SK-N-SH (cell line): ENCODE measurements at regions not wholly inside any gene's neighbourhood (a gene's known extent, or its start where the extent isn't known, plus 50 kb on each side); places are given as distances from the start of the nearest gene placed in this dataset.

Source experiments
- CTCF ChIA-PET: fragments of 300-600, 350-600 bp; formaldehyde crosslinking; extraction: SDS; loops from one replicate; lab custom pipeline; 2021; lab: Yijun Ruan, JAX
- POLR2A ChIA-PET: fragments of 350-600 bp; sonication (Branson Sonifier 250); formaldehyde crosslinking; extraction: SDS; loops from one replicate; lab custom pipeline; 2020; ENCODE audit warnings: antibody characterized with exemption, inconsistent platforms; lab: Yijun Ruan, JAX
- DNase-seq: peaks from one replicate; pipeline ENCODE4 v3.0.0; 2012
- H2AFZ ChIP-seq: fragments of 200-600 bp; sonication (generic); 2 replicates; pipeline ENCODE4 v1.8.1; 2016; ENCODE audit warnings: antibody characterized with exemption, mild to moderate bottlenecking, low read depth
- H3F3A ChIP-seq: fragments of 200-600 bp; sonication (generic); replicated peaks from 2 replicates; pipeline ENCODE3; 2016; ENCODE audit warnings: antibody characterized with exemption, mild to moderate bottlenecking; ENCODE audit not compliant: insufficient read depth
- H3K27ac ChIP-seq, 2 experiments: fragments of 200-500 bp in 1 of 2; fragments of 200-600 bp in 1 of 2; sonication (Bioruptor generic) in 1 of 2; sonication (generic), shearing (Covaris generic) in 1 of 2; 2 replicates each; pipeline versions ENCODE4 v1.5.1 to v1.6.1; 2014 to 2016; ENCODE audit warnings: low read depth in 2 of 2, inconsistent platforms in 1 of 2, low read length in 1 of 2, mild to moderate bottlenecking in 1 of 2, mixed read lengths in 1 of 2
- H3K27me3 ChIP-seq: fragments of 200-600 bp; sonication (generic), shearing (Covaris generic); 2 replicates; pipeline ENCODE4 v1.6.1; 2016; ENCODE audit warnings: mixed run types; ENCODE audit not compliant: insufficient read depth
- H3K36me3 ChIP-seq, 2 experiments: fragments of 200-500 bp in 1 of 2; fragments of 200-600 bp in 1 of 2; sonication (Bioruptor generic) in 1 of 2; sonication (generic) in 1 of 2; replicated peaks in 1 of 2; 2 replicates each; pipeline versions ENCODE3 to v1.5.1; 2014 to 2016; ENCODE audit warnings: low read length in 1 of 2, mild to moderate bottlenecking in 1 of 2; ENCODE audit not compliant: insufficient read depth in 2 of 2, control insufficient read depth in 1 of 2
- H3K4me1 ChIP-seq, 2 experiments: fragments of 200-500 bp in 1 of 2; fragments of 200-600 bp in 1 of 2; sonication (Bioruptor generic) in 1 of 2; sonication (generic), shearing (Covaris generic) in 1 of 2; 2 replicates each; pipeline versions ENCODE4 v1.5.1 to v1.6.1; 2014 to 2016; ENCODE audit warnings: low read depth in 1 of 2, low read length in 1 of 2, mixed run types in 1 of 2; ENCODE audit not compliant: insufficient read depth in 2 of 2, control insufficient read depth in 1 of 2
- H3K4me2 ChIP-seq: fragments of 200-600 bp; sonication (generic), shearing (Covaris generic); 2 replicates; pipeline ENCODE4 v1.6.1; 2017; ENCODE audit warnings: mixed run types
- H3K4me3 ChIP-seq, 2 experiments: fragments of 200-500 bp in 1 of 2; fragments of 200-600 bp in 1 of 2; sonication (Bioruptor generic) in 1 of 2; sonication (generic), shearing (Covaris generic) in 1 of 2; 2 replicates each; pipeline versions ENCODE4 v1.5.1 to v1.8.1; 2014 to 2016; ENCODE audit warnings: low read depth in 2 of 2, inconsistent platforms in 1 of 2, low read length in 1 of 2, mild to moderate bottlenecking in 1 of 2, mixed read lengths in 1 of 2, moderate library complexity in 1 of 2
- H3K79me2 ChIP-seq: fragments of 200-600 bp; sonication (generic); 2 replicates; pipeline ENCODE4 v1.8.1; 2017; ENCODE audit warnings: mild to moderate bottlenecking; ENCODE audit not compliant: insufficient read depth
- H3K9ac ChIP-seq: fragments of 200-600 bp; sonication (generic); 2 replicates; pipeline ENCODE4 v1.6.1; 2017; ENCODE audit warnings: mixed run types
- H3K9me2 ChIP-seq: fragments of 200-600 bp; sonication (generic); 2 replicates; pipeline ENCODE4 v1.6.1; 2017; ENCODE audit warnings: mixed run types
- H3K9me3 ChIP-seq: fragments of 200-600 bp; sonication (generic); 2 replicates; pipeline ENCODE4 v1.6.1; 2017; ENCODE audit warnings: mixed run types, mild to moderate bottlenecking, moderate library complexity
- H4K20me1 ChIP-seq: fragments of 200-600 bp; sonication (generic); 2 replicates; pipeline ENCODE4 v1.6.1; 2017; ENCODE audit warnings: mild to moderate bottlenecking, mixed run types; ENCODE audit not compliant: insufficient read depth
- CHD2 ChIP-seq: fragments of 150-350 bp; IDR thresholded peaks from 2 replicates; pipeline ENCODE4 v1.6.1; 2018; ENCODE audit warnings: low read length; ENCODE audit not compliant: partially characterized antibody
- ELF1 ChIP-seq: IDR thresholded peaks from 2 replicates; pipeline ENCODE4 v1.4.0; 2012
- EZH2phosphoT487 ChIP-seq: fragments of 200-600 bp; sonication (generic); IDR thresholded peaks from 2 replicates; pipeline ENCODE4 v1.6.1; 2017; ENCODE audit warnings: low read depth, mixed run types, mild to moderate bottlenecking, antibody characterized with exemption, moderate library complexity, borderline replicate concordance
- IRF3 ChIP-seq: fragments of 150-350 bp; IDR thresholded peaks from 2 replicates; pipeline ENCODE4 v1.6.1; 2016; ENCODE audit warnings: mild to moderate bottlenecking, low read depth, low read length
- NRF1 ChIP-seq: IDR thresholded peaks from 2 replicates; pipeline ENCODE4 v1.6.1; 2012; ENCODE audit warnings: low read depth, mild to moderate bottlenecking, low read length
- POLR2AphosphoS5 ChIP-seq: IDR thresholded peaks from 2 replicates; pipeline ENCODE4 v1.6.1; 2012; ENCODE audit warnings: low read depth, low read length
- RCOR1 ChIP-seq: fragments of 150-350 bp; IDR thresholded peaks from 2 replicates; pipeline ENCODE4 v1.6.1; 2017; ENCODE audit warnings: antibody characterized with exemption, low read length
- REST ChIP-seq: IDR thresholded peaks from 2 replicates; pipeline ENCODE4 v1.6.1; 2012; ENCODE audit warnings: mild to moderate bottlenecking, low read depth, low read length, moderate library complexity
- RFX5 ChIP-seq: IDR thresholded peaks from 2 replicates; pipeline ENCODE4 v1.6.1; 2012; ENCODE audit warnings: mild to moderate bottlenecking, improper control_type of control experiment, low read length
- SMC3 ChIP-seq: IDR thresholded peaks from 2 replicates; pipeline ENCODE4 v1.6.1; 2012; ENCODE audit warnings: low read depth, low read length, improper control_type of control experiment
- TAF1 ChIP-seq: IDR thresholded peaks from 2 replicates; pipeline ENCODE4 v1.6.1; 2012; ENCODE audit warnings: low read depth, mild to moderate bottlenecking, low read length, moderate library complexity, borderline replicate concordance
- TCF12 ChIP-seq: IDR thresholded peaks from 2 replicates; pipeline ENCODE4 v1.4.0; 2012
- TEAD4 ChIP-seq: IDR thresholded peaks from 2 replicates; pipeline ENCODE4 v1.4.0; 2012; ENCODE audit warnings: mild to moderate bottlenecking, borderline replicate concordance; ENCODE audit not compliant: insufficient read depth
- WGBS: methylation state at CpG from one replicate; pipeline ENCODE4 v1.1.6; 2017; ENCODE audit warnings: low lambda C conversion rate; 5-methylcytosine and 5-hydroxymethylcytosine counted together
- TF ChIP-seq, protein P1 (sequence below): IDR thresholded peaks from 2 replicates; pipeline ENCODE4 v1.4.0; 2012; ENCODE audit warnings: low read depth

- no peak overlapping the region for H3K9ac ChIP-seq
- POLR2A ChIA-PET: no interaction called here
Observed at GRCh38 chr3:81251096-81251495, 510.3 kb downstream of the GBE1 start.

More at GRCh38 chr3:81251096-81251495, 510.3 kb downstream of the GBE1 start:
- Histone ChIP-seq H3K4me1 (peaks cover 0 to 5% of the 10 kb centered on the region in 2 experiments; a peak in 1 of 4 replicates), H3K9me3 (no peaks in the 10 kb centered on the region), H3K36me3 (no peaks in the 10 kb centered on the region), H3K79me2 (no peaks in the 10 kb centered on the region), H2AFZ (no peak overlapping the region), H3K27me3 (no peaks in the 10 kb centered on the region), H3K9me2 (no peaks in the 10 kb centered on the region), H3K4me3 (no peak overlapping the region), H3K4me2 (no peak overlapping the region), H3K27ac (no peak overlapping the region), H3F3A (no peaks in the 10 kb centered on the region), H4K20me1 (no peaks in the 10 kb centered on the region)
- 92% methylated on average over 2 of the region's 2 CpGs for WGBS
- DNase-seq: no peak
- CTCF ChIA-PET: no interaction called here
- TF ChIP-seq REST: no peak
- no peak for TF ChIP-seq TCF12
- TF ChIP-seq TAF1: no peak
- TF ChIP-seq ELF1: no peak
- no peak for TF ChIP-seq RCOR1
- TF ChIP-seq CHD2: no peak
- no peak for TF ChIP-seq RFX5
- no peak for TF ChIP-seq IRF3
- TF ChIP-seq POLR2AphosphoS5: no peak
- TF ChIP-seq, protein P1, sequence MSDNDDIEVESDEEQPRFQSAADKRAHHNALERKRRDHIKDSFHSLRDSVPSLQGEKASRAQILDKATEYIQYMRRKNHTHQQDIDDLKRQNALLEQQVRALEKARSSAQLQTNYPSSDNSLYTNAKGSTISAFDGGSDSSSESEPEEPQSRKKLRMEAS: no peak
- no peak for TF ChIP-seq EZH2phosphoT487
- TF ChIP-seq NRF1: no peak
- no peak for TF ChIP-seq TEAD4
- no peak for TF ChIP-seq SMC3
